ENCODE measurements at regions not wholly inside any gene's neighbourhood (a gene's known extent, or its start where the extent isn't known, plus 50 kb on each side); places are given as distances from the start of the nearest gene placed in this dataset.

GRCh38 chr5:5625491-5625890 lies 203.0 kb downstream of the ICE1 start:
- Histone ChIP-seq H3K9me3 (replicated peaks; ENCODE audit: control insufficient read depth, insufficient read depth, low read length) (peaks cover 2% of the 10 kb centered on the region), H3K36me3 (ENCODE audit: control insufficient read depth in 2 of 2, extremely low read depth in 1 of 2, insufficient read depth in 2 of 2, low read length in 2 of 2) (no peaks in the 10 kb centered on the region), H2AFZ (ENCODE audit: low read depth, low read length) (no peak overlapping the region), H3K4me3 (replicated peaks in 1 of 3; ENCODE audit: insufficient read depth in 1 of 3, low read depth in 1 of 3, low read length in 3 of 3) (no peak overlapping the region), H3K9me1 (replicated peaks; ENCODE audit: control insufficient read depth, extremely low read depth, insufficient read depth, low read length) (no peaks in the 10 kb centered on the region), H3K79me2 (ENCODE audit: control insufficient read depth, insufficient read depth, low read length) (no peaks in the 10 kb centered on the region), H4K20me1 (replicated peaks; ENCODE audit: control insufficient read depth, extremely low read depth, insufficient read depth, low read length) (no peaks in the 10 kb centered on the region), H3K27me3 (ENCODE audit: control insufficient read depth in 2 of 2, insufficient read depth in 2 of 2, low read length in 2 of 2) (no peaks in the 10 kb centered on the region), H3K9ac (replicated peaks; ENCODE audit: extremely low read depth, insufficient read depth, low read length) (no peak overlapping the region), H3K4me1 (ENCODE audit: control insufficient read depth, extremely low read depth, insufficient read depth, low read length) (no peaks in the 10 kb centered on the region), H3K27ac (ENCODE audit: insufficient read depth, low read depth, low read length) (no peak overlapping the region), H3K4me2 (ENCODE audit: insufficient read depth, low read length) (no peak overlapping the region)
- CTCF ChIA-PET = no interaction called here
- intact Hi-C loops (cut with micrococcal nuclease) = no loop called here
- POLR2A ChIA-PET = no interaction called here
- TF ChIP-seq MAX (IDR thresholded peaks at IDR 0.05; ENCODE audit: insufficient read depth, insufficient read length) = no peak
- TF ChIP-seq CTCF (IDR thresholded peaks at IDR 0.05; ENCODE audit: extremely low read depth in 1 of 2, insufficient read depth in 1 of 2, low read depth in 1 of 2, low read length in 2 of 2) = no peak
- no peak for TF ChIP-seq FOS (IDR thresholded peaks at IDR 0.05; ENCODE audit: borderline replicate concordance, insufficient read depth, low read length)
- TF ChIP-seq POLR2AphosphoS5 (IDR thresholded peaks at IDR 0.05; ENCODE audit: insufficient read depth, low read depth, low read length) = no peak
- no peak for DNase-seq (ENCODE audit: low read depth, low spot score)
- dilution Hi-C loops (cut with MboI; ENCODE audit: extremely low pct_ligation_motif_present, low sequenced_read_pairs) = no loop called here
- FAIRE-seq = no peak
- BruUV-seq (replicated peaks) = no TSS peak

GRCh38 chr5:5623397-5623796 lies 200.9 kb downstream of the ICE1 start:
- no peaks in the 10 kb centered on the region for H3K9me1 ChIP-seq (replicated peaks; ENCODE audit: control insufficient read depth, extremely low read depth, insufficient read depth, low read length)
- H3K9ac ChIP-seq (replicated peaks; ENCODE audit: extremely low read depth, insufficient read depth, low read length) = no peak overlapping the region
- no peak overlapping the region for H3K27ac ChIP-seq (ENCODE audit: insufficient read depth, low read depth, low read length)
- H3K4me2 ChIP-seq (ENCODE audit: insufficient read depth, low read length) = no peak overlapping the region
- H3K4me3 ChIP-seq (replicated peaks in 1 of 3; ENCODE audit: insufficient read depth in 1 of 3, low read depth in 1 of 3, low read length in 3 of 3) = no peak overlapping the region
- ChIA-PET CTCF (no interaction called here), POLR2A (no interaction called here)
- H3K4me1 ChIP-seq (ENCODE audit: control insufficient read depth, extremely low read depth, insufficient read depth, low read length) = no peaks in the 10 kb centered on the region
- no peaks in the 10 kb centered on the region for H4K20me1 ChIP-seq (replicated peaks; ENCODE audit: control insufficient read depth, extremely low read depth, insufficient read depth, low read length)
- DNase-seq (ENCODE audit: low read depth, low spot score) (no peak), FAIRE-seq (no peak)
- BruUV-seq (replicated peaks) = no TSS peak
- H3K9me3 ChIP-seq (replicated peaks; ENCODE audit: control insufficient read depth, insufficient read depth, low read length) = peaks cover 2% of the 10 kb centered on the region
- intact Hi-C loops (cut with micrococcal nuclease) (no loop called here), dilution Hi-C loops (cut with MboI; ENCODE audit: extremely low pct_ligation_motif_present, low sequenced_read_pairs) (no loop called here)
- TF ChIP-seq POLR2A (IDR thresholded peaks at IDR 0.05; ENCODE audit: low read depth, low read length) = no peak
- no peaks in the 10 kb centered on the region for H3K27me3 ChIP-seq (ENCODE audit: control insufficient read depth in 2 of 2, insufficient read depth in 2 of 2, low read length in 2 of 2)
- no peaks in the 10 kb centered on the region for H3K36me3 ChIP-seq (ENCODE audit: control insufficient read depth in 2 of 2, extremely low read depth in 1 of 2, insufficient read depth in 2 of 2, low read length in 2 of 2)
- no peak overlapping the region for H2AFZ ChIP-seq (ENCODE audit: low read depth, low read length)
- H3K79me2 ChIP-seq (ENCODE audit: control insufficient read depth, insufficient read depth, low read length) = no peaks in the 10 kb centered on the region
